ENCODE measurements at regions not wholly inside any gene's neighbourhood (a gene's known extent, or its start where the extent isn't known, plus 50 kb on each side); places are given as distances from the start of the nearest gene placed in this dataset.

DNA sequence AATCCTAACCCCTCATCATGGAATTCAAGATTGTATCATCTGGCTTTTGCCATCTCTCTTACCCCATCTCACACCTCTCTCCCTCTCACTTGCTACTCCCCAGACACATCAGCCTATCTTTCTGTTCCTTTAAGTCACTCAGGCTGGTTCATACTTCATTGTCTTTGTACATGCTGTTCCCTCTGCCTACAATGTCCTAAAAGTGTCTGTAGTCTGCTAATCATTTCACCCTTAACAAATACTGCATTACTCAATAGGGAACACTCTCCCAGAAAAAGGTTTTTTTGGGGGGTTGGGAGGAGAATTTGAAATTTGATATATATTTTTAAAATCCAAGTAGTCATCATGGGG, 146.2 kb upstream of the KLF7 start:
- H3K4me1 Mint-ChIP-seq, result no peaks in the 10 kb centered on the region
- H3K9me3 Mint-ChIP-seq, result no peaks in the 10 kb centered on the region
- H3K4me3 Mint-ChIP-seq, result no peak overlapping the region
- H3K36me3 Mint-ChIP-seq, result no peaks in the 10 kb centered on the region
- H3K27me3 Mint-ChIP-seq, result peaks cover 1% of the 10 kb centered on the region
- no peak overlapping the region for H3K27ac Mint-ChIP-seq

DNA sequence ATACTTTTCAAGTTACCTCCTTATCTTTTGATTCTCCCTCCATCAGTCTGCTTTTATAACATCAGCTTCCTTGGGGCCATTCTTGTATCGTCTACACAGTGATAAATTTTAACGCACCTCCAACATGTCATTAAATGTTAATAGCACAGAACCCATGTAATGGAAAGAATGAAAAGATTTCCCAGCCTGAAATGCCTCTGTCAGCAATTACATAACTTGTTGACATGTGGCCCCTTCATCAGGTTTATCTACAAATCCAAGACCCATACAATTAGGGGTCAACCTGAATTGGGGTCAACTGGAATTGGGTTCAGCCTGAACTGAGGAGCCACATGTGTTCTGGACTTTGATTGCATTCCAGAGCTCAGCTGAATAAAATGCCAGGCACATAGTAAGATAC, 148.2 kb upstream of the KLF7 start:
- Mint-ChIP-seq H3K27ac (no peak overlapping the region), H3K4me3 (no peak overlapping the region), H3K9me3 (peaks cover 0 to 1% (median 0%) of the 10 kb centered on the region in 3 donors), H3K36me3 (peaks cover 6% of the 10 kb centered on the region), H3K4me1 (no peaks in the 10 kb centered on the region), H3K27me3 (peaks cover 1% of the 10 kb centered on the region)

- H3K36me3 Mint-ChIP-seq, result peaks cover 6% of the 10 kb centered on the region
- H3K4me1 Mint-ChIP-seq, result no peaks in the 10 kb centered on the region
- H3K9me3 Mint-ChIP-seq, result peaks cover 0 to 1% (median 0%) of the 10 kb centered on the region in 3 donors
- no peak overlapping the region for H3K4me3 Mint-ChIP-seq
- no peak overlapping the region for H3K27ac Mint-ChIP-seq
- peaks cover under 1% of the 10 kb centered on the region for H3K27me3 Mint-ChIP-seq
Observed at GRCh38 chr2:207315131-207315530, 149.4 kb upstream of the KLF7 start.

- peaks cover 6% of the 10 kb centered on the region for H3K36me3 Mint-ChIP-seq
- H3K9me3 Mint-ChIP-seq, result peaks cover 0 to 1% (median 0%) of the 10 kb centered on the region in 3 donors
- H3K27ac Mint-ChIP-seq, result no peak overlapping the region
- no peaks in the 10 kb centered on the region for H3K27me3 Mint-ChIP-seq
- H3K4me3 Mint-ChIP-seq, result no peak overlapping the region
- H3K4me1 Mint-ChIP-seq, result peaks cover 0 to 4% (median 3%) of the 10 kb centered on the region in 3 donors
Observed at GRCh38 chr2:207316484-207316883, 150.7 kb upstream of the KLF7 start.

GRCh38 chr2:207316906-207317305, 151.2 kb upstream of the KLF7 start:
- Mint-ChIP-seq H3K4me1 (peaks cover 0 to 7% (median 3%) of the 10 kb centered on the region in 3 donors), H3K4me3 (no peak overlapping the region), H3K9me3 (peaks cover 0 to 1% (median 0%) of the 10 kb centered on the region in 3 donors), H3K27ac (no peak overlapping the region), H3K27me3 (no peaks in the 10 kb centered on the region), H3K36me3 (peaks cover 6% of the 10 kb centered on the region)

- no peak overlapping the region for H3K4me3 Mint-ChIP-seq
- peaks cover 6% of the 10 kb centered on the region for H3K36me3 Mint-ChIP-seq
- H3K27me3 Mint-ChIP-seq, result no peaks in the 10 kb centered on the region
- H3K4me1 Mint-ChIP-seq, result peaks cover 0 to 7% (median 3%) of the 10 kb centered on the region in 3 donors
- H3K9me3 Mint-ChIP-seq, result peaks cover 0 to 1% (median 0%) of the 10 kb centered on the region in 3 donors
- H3K27ac Mint-ChIP-seq, result no peak overlapping the region
Observed at GRCh38 chr2:207317378-207317984, 151.7 kb upstream of the KLF7 start.

DNA sequence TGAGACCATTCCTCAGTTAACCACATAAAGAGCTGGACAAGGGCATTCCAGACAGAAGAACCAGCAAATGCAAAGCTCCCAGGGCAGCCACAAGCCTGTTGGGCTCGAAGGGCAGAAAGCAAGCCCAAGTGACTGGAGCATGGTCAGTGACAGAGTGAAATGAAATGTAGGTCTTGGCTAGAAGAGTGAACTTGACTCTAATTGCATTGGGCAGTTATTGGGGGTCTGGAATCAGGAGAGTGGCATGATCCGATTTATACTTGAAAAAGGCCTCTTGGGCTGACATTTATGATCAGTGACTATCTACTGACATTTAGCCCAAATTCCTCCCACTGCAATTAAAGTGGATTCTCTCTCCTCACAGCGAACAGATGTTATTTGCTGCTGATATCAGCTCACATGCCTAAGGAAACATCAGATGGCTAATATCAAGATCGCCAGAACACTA, 152.5 kb upstream of the KLF7 start:
- Mint-ChIP-seq H3K4me3 (no peak overlapping the region), H3K36me3 (peaks cover 6% of the 10 kb centered on the region), H3K27me3 (no peaks in the 10 kb centered on the region), H3K4me1 (peaks cover 0 to 7% (median 3%) of the 10 kb centered on the region in 3 donors), H3K27ac (no peak overlapping the region), H3K9me3 (peaks cover 0 to 1% (median 0%) of the 10 kb centered on the region in 3 donors)

DNA sequence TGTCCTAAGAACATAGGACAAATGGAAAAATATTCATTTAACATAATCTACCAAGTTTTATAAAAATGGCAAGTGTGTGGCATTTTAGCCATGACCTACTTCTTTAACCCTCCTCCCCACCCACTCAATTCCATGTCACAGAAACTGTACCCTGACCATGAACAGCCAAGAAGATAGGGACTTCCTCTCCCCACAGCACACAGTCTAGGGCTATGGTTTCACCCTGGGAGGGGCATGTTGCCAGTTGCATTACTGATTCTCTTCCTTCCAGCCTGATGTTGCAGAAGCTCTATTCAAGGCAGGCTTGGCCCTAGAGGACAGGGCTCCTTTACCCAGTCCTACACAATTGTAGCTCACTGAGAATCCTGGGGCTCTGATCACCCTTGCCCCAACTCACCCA, 153.6 kb upstream of the KLF7 start:
- H3K27me3 Mint-ChIP-seq, result no peaks in the 10 kb centered on the region
- H3K4me1 Mint-ChIP-seq, result peaks cover 0 to 7% (median 3%) of the 10 kb centered on the region in 3 donors
- H3K36me3 Mint-ChIP-seq, result peaks cover 6% of the 10 kb centered on the region
- no peak overlapping the region for H3K4me3 Mint-ChIP-seq
- no peak overlapping the region for H3K27ac Mint-ChIP-seq
- H3K9me3 Mint-ChIP-seq, result peaks cover 0 to 1% (median 0%) of the 10 kb centered on the region in 3 donors

DNA sequence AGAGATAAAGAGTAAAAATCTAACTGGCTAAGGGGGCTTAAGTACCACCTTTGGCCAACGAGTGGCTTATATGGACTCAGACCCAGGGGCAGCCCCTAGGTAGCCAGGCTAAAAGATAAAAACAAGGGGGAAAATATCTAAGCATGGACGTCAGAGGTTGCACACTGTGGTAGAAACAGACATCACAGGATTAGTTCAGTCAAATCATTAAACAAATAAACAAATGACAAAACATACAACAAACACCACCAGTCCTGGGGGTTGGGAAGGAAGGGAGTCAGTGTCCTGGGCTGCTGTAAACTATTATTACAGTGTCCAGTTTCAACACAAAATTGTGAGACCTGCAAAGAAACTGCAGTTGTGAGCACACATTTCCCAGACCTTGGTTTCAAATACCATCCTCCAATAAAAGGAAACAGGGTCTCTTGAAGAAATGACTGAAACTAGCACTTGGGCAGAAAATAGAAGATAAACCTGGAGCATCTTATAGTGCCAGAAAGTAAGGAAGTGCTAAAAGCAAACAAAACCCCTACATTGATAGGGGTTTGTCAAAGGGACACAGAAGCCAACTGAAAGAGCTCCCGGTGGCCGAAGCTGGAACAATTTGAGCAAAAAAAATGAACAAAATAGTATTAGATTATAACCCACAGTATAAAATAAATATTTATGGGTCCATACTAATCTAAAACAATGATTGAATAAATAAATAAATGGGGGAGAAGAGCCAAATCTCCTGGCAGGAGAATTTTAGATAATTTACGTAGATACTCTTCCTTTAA, 154.8 kb upstream of the KLF7 start:
- H3K4me3 Mint-ChIP-seq, result no peak overlapping the region
- H3K27ac Mint-ChIP-seq, result no peak overlapping the region
- peaks cover 0 to 7% (median 3%) of the 10 kb centered on the region in 3 donors for H3K4me1 Mint-ChIP-seq
- H3K27me3 Mint-ChIP-seq, result no peaks in the 10 kb centered on the region
- H3K9me3 Mint-ChIP-seq, result peaks cover 0 to 1% (median 0%) of the 10 kb centered on the region in 3 donors
- peaks cover 6% of the 10 kb centered on the region for H3K36me3 Mint-ChIP-seq

DNA sequence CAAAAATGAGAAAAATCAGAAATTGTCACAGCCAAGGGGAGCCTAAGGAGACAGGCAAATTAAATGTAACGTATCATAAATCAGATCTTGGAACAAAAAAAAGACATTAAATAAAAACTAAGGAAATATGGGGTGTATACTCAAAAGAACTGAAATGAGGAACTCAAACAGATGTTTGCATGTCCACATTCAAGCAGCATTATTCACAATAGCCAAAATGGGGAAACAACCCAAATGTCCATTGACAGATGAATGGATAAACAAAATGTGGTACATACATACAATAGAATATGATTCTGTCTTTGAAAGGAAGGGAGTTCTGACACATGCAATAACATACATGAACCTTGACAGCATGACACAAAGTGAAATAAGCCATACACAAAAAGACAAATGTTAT, 155.8 kb upstream of the KLF7 start:
- H3K4me3 Mint-ChIP-seq, result no peak overlapping the region
- peaks cover 0 to 7% (median 3%) of the 10 kb centered on the region in 3 donors for H3K4me1 Mint-ChIP-seq
- peaks cover 6% of the 10 kb centered on the region for H3K36me3 Mint-ChIP-seq
- peaks cover 0 to 1% (median 0%) of the 10 kb centered on the region in 3 donors for H3K9me3 Mint-ChIP-seq
- H3K27ac Mint-ChIP-seq, result no peak overlapping the region
- H3K27me3 Mint-ChIP-seq, result no peaks in the 10 kb centered on the region

- Mint-ChIP-seq H3K36me3 (no peaks in the 10 kb centered on the region), H3K4me1 (peaks cover 6 to 14% (median 7%) of the 10 kb centered on the region in 3 donors), H3K27ac (peak overlapping the region in 1 of 3 donors; percentile 79), H3K9me3 (no peaks in the 10 kb centered on the region), H3K27me3 (no peaks in the 10 kb centered on the region), H3K4me3 (no peak overlapping the region)
Observed at GRCh38 chr2:207324001-207324400, 158.3 kb upstream of the KLF7 start.

GRCh38 chr2:207327513-207327912, 161.8 kb upstream of the KLF7 start:
- Mint-ChIP-seq H3K27me3 (no peaks in the 10 kb centered on the region), H3K4me3 (no peak overlapping the region)

GRCh38 chr2:207328944-207329386, 163.2 kb upstream of the KLF7 start:
- Mint-ChIP-seq H3K4me1 (peaks cover 15 to 40% (median 25%) of the 10 kb centered on the region in 3 donors), H3K9me3 (no peaks in the 10 kb centered on the region), H3K27me3 (no peaks in the 10 kb centered on the region), H3K4me3 (peak overlapping the region in 2 of 4 donors; percentile 15 to 25), H3K36me3 (no peaks in the 10 kb centered on the region), H3K27ac (peak overlapping the region in 1 of 3 donors; percentile 36)

More at GRCh38 chr2:207327513-207327912, 161.8 kb upstream of the KLF7 start:
- peaks cover 13 to 27% (median 16%) of the 10 kb centered on the region in 3 donors for H3K4me1 Mint-ChIP-seq
- no peaks in the 10 kb centered on the region for H3K9me3 Mint-ChIP-seq
- H3K36me3 Mint-ChIP-seq, result no peaks in the 10 kb centered on the region
- no peak overlapping the region for H3K27ac Mint-ChIP-seq

- H3K27me3 Mint-ChIP-seq, result no peaks in the 10 kb centered on the region
Observed at GRCh38 chr2:207330912-207331311, 165.2 kb upstream of the KLF7 start.

GRCh38 chr2:207331674-207332073, 165.9 kb upstream of the KLF7 start:
- Mint-ChIP-seq H3K27ac (no peak overlapping the region), H3K9me3 (no peaks in the 10 kb centered on the region), H3K36me3 (no peaks in the 10 kb centered on the region), H3K4me1 (peaks cover 29 to 56% (median 39%) of the 10 kb centered on the region in 3 donors), H3K27me3 (no peaks in the 10 kb centered on the region), H3K4me3 (no peak overlapping the region)

More at GRCh38 chr2:207330912-207331311, 165.2 kb upstream of the KLF7 start:
- no peak overlapping the region for H3K27ac Mint-ChIP-seq
- no peaks in the 10 kb centered on the region for H3K36me3 Mint-ChIP-seq
- H3K9me3 Mint-ChIP-seq, result no peaks in the 10 kb centered on the region
- peaks cover 28 to 54% (median 39%) of the 10 kb centered on the region in 3 donors for H3K4me1 Mint-ChIP-seq
- no peak overlapping the region for H3K4me3 Mint-ChIP-seq

All from IgD-negative memory B cell (primary cell).